ENCODE measurements at regions not wholly inside any gene's neighbourhood (a gene's known extent, or its start where the extent isn't known, plus 50 kb on each side); places are given as distances from the start of the nearest gene placed in this dataset.

DNA sequence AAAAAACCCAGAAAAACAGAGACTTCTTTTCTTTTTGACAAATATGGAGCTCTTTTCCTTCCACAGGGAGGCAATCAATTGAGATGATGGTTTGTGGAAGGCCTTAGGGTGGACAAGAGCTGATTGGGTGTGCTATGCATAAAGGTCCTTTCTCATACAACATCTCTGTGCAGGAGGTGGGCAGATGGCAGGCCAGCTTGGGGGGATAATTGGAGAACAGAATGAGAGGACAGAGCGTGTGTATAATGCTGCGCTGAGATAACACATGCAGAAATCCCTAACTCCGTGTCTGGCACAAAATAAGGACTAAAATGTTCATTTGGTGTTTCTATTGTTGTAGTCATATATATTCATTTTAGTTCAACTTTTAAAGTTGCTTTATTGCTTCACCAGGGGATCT, 159.0 kb upstream of the MEF2C start:
- Histone ChIP-seq H2BK5ac (ENCODE audit: low read depth, low read length) (no peak overlapping the region), H2BK12ac (ENCODE audit: low read depth, low read length) (no peak overlapping the region), H4K5ac (ENCODE audit: insufficient read length, low read depth, low read length) (no peak overlapping the region), H2BK20ac (ENCODE audit: low read length) (no peak overlapping the region), H3K23ac (ENCODE audit: insufficient read length) (no peak overlapping the region), H3K79me2 (ENCODE audit: control insufficient read depth in 1 of 2, insufficient read depth in 2 of 2, low read length in 2 of 2) (no peaks in the 10 kb centered on the region), H2BK120ac (replicated peaks; ENCODE audit: low read depth, low read length) (no peak overlapping the region), H3K14ac (ENCODE audit: insufficient read length) (no peak overlapping the region), H2BK15ac (ENCODE audit: low read length) (no peak overlapping the region), H3K27ac (ENCODE audit: low read depth, low read length) (no peak overlapping the region), H2AFZ (ENCODE audit: low read length) (no peak overlapping the region), H3K4me1 (replicated peaks in 1 of 4; ENCODE audit: control insufficient read depth in 3 of 4, insufficient read depth in 4 of 4, low read length in 3 of 4) (no peaks in the 10 kb centered on the region), H3K23me2 (ENCODE audit: low read depth, low read length) (no peaks in the 10 kb centered on the region), H3K79me1 (ENCODE audit: low read depth, low read length) (no peaks in the 10 kb centered on the region), H2AK5ac (ENCODE audit: low read depth, low read length) (no peak overlapping the region), H3K56ac (replicated peaks; ENCODE audit: insufficient read length, low read depth, low read length) (no peak overlapping the region), H3K9me3 (ENCODE audit: insufficient read depth in 2 of 2, low read depth in 1 of 2, low read length in 1 of 2) (no peaks in the 10 kb centered on the region), H3K36me3 (ENCODE audit: control insufficient read depth in 2 of 4, insufficient read depth in 4 of 4, low read length in 3 of 4) (no peaks in the 10 kb centered on the region), H3K27me3 (replicated peaks in 1 of 4; ENCODE audit: control insufficient read depth in 3 of 4, extremely low read depth in 1 of 4, insufficient read depth in 3 of 4, low read length in 3 of 4) (no peaks in the 10 kb centered on the region), H3K4ac (replicated peaks; ENCODE audit: insufficient read length, low read depth, low read length) (no peak overlapping the region), H3K9ac (replicated peaks in 1 of 4; ENCODE audit: extremely low read depth in 1 of 4, low read depth in 3 of 4, low read length in 3 of 4) (no peak overlapping the region), H4K91ac (replicated peaks; ENCODE audit: insufficient read length, low read length) (no peak overlapping the region), H4K8ac (ENCODE audit: extremely low read depth, insufficient read depth, low read length) (no peak overlapping the region), H3K18ac (ENCODE audit: extremely low read depth, low read length) (no peak overlapping the region), H3K4me3 (ENCODE audit: extremely low read depth in 1 of 4, insufficient read depth in 2 of 4, low read depth in 3 of 4, low read length in 4 of 4) (no peak overlapping the region), H3K4me2 (ENCODE audit: insufficient read depth in 1 of 2, low read depth in 2 of 2, low read length in 2 of 2) (no peak overlapping the region), H4K20me1 (replicated peaks in 1 of 2; ENCODE audit: control insufficient read depth in 1 of 2, insufficient read depth in 2 of 2, low read length in 2 of 2) (no peaks in the 10 kb centered on the region)
- TF ChIP-seq EGR1 (IDR thresholded peaks at IDR 0.05; ENCODE audit: borderline replicate concordance, low read depth, low read length) (no peak), CHD1 (IDR thresholded peaks at IDR 0.05; ENCODE audit: low read depth, low read length) (no peak), RNF2 (IDR thresholded peaks at IDR 0.05; ENCODE audit: borderline replicate concordance, low read depth, low read length, missing control alignments, poor library complexity, severe bottlenecking) (no peak), EZH2 (IDR thresholded peaks at IDR 0.05; ENCODE audit: low read depth, low read length, severe bottlenecking) (no peak), TCF12 (IDR thresholded peaks at IDR 0.05; ENCODE audit: low read depth, low read length) (no peak), MAFK (IDR thresholded peaks at IDR 0.05; ENCODE audit: low read depth, low read length) (no peak), SP4 (IDR thresholded peaks at IDR 0.05; ENCODE audit: low read length) (no peak), CEBPB (IDR thresholded peaks at IDR 0.05; ENCODE audit: low read depth, low read length) (no peak)
- TF ChIP-seq, protein P1, sequence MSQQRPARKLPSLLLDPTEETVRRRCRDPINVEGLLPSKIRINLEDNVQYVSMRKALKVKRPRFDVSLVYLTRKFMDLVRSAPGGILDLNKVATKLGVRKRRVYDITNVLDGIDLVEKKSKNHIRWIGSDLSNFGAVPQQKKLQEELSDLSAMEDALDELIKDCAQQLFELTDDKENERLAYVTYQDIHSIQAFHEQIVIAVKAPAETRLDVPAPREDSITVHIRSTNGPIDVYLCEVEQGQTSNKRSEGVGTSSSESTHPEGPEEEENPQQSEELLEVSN (IDR thresholded peaks at IDR 0.05) = no peak
- 89% methylated on average over 3 of the region's 3 CpGs; no CpG with 5 or more reads in 1 of the 2 experiments for WGBS, 2 experiments (ENCODE audit: extremely low coverage in 1 of 2, insufficient coverage in 1 of 2, insufficient read length in 1 of 2, insufficient replicate concordance in 2 of 2, low coverage in 1 of 2, low lambda C conversion rate in 2 of 2, missing lambda C conversion rate in 1 of 2)
- ChIA-PET CTCF (ENCODE audit: partially characterized antibody) (no interaction called here), POLR2A (ENCODE audit: partially characterized antibody) (no interaction called here)
- no peak for FAIRE-seq
- no peak for DNase-seq (ENCODE audit: low read depth in 1 of 2, low spot score in 2 of 2)
